GM12878 (cell line): ENCODE measurements at regions not wholly inside any gene's neighbourhood (a gene's known extent, or its start where the extent isn't known, plus 50 kb on each side); places are given as distances from the start of the nearest gene placed in this dataset.

ENCODE experiments used
- CBX3 ChIP-seq: fragments of 200-600 bp; sonication (generic); IDR thresholded peaks from 2 replicates; pipeline ENCODE4 v1.6.1; 2016; ENCODE audit warnings: low read depth, borderline replicate concordance
- CTCF ChIP-seq, 3 experiments: IDR thresholded peaks in 2 of 3; conservative IDR thresholded peaks in 1 of 3; 2 replicates each; pipeline ENCODE4 v1.5.1; 2011; ENCODE audit warnings: low read depth in 3 of 3, low read length in 3 of 3, mild to moderate bottlenecking in 3 of 3, control low read depth in 2 of 3, moderate library complexity in 2 of 3, inconsistent platforms in 1 of 3, mixed read lengths in 1 of 3; ENCODE audit not compliant: control insufficient read depth in 2 of 3, insufficient read depth in 1 of 3; ENCODE audit errors: extremely low read depth in 1 of 3
- EED ChIP-seq: sonication (generic); IDR thresholded peaks from 2 replicates; pipeline ENCODE4 v1.6.1; 2016; ENCODE audit warnings: antibody characterized with exemption, low read depth
- EP300 ChIP-seq, 2 experiments: fragments of 150-350 bp in 1 of 2; IDR thresholded peaks; 2 replicates each; pipeline ENCODE4 v1.6.1; 2011 to 2012; ENCODE audit warnings: low read depth in 2 of 2, low read length in 2 of 2, borderline replicate concordance in 1 of 2, improper control_type of control experiment in 1 of 2, inconsistent platforms in 1 of 2; ENCODE audit not compliant: control insufficient read depth in 1 of 2
- EZH2 ChIP-seq: IDR thresholded peaks from 2 replicates; pipeline ENCODE4 v1.6.1; 2012; ENCODE audit warnings: low read depth, mild to moderate bottlenecking, control low read depth, inconsistent platforms, low read length, borderline replicate concordance; ENCODE audit not compliant: control insufficient read depth
- HDAC6 ChIP-seq: fragments of 200-600 bp; sonication (generic); IDR thresholded peaks from one replicate; pipeline ENCODE4 v1.8.0; 2017; ENCODE audit warnings: antibody characterized with exemption; ENCODE audit not compliant: unreplicated experiment
- POLR2A ChIP-seq: IDR thresholded peaks from 2 replicates; pipeline ENCODE4 v1.6.1; 2011; ENCODE audit warnings: low read depth, mild to moderate bottlenecking, low read length
- SREBF2 ChIP-seq: IDR thresholded peaks from 2 replicates; pipeline ENCODE4 v1.6.1; 2012; ENCODE audit warnings: mild to moderate bottlenecking, low read length
- TCF12 ChIP-seq: IDR thresholded peaks from 2 replicates; pipeline ENCODE4 v1.6.1; 2011; ENCODE audit warnings: low read depth, mild to moderate bottlenecking, low read length
- USF2 ChIP-seq: IDR thresholded peaks from 2 replicates; pipeline ENCODE4 v1.6.1; 2011; ENCODE audit warnings: low read depth, low read length, improper control_type of control experiment, borderline replicate concordance
- ZNF274 ChIP-seq: IDR thresholded peaks from one replicate; pipeline ENCODE4 v1.8.0; 2011; ENCODE audit not compliant: insufficient read length, insufficient read depth
- TF ChIP-seq, protein P1 (sequence below): IDR thresholded peaks from 2 replicates; pipeline ENCODE4 v1.6.1; 2012; ENCODE audit warnings: low read depth, low read length, improper control_type of control experiment
- TF ChIP-seq, protein P2 (sequence below): IDR thresholded peaks from 2 replicates; pipeline ENCODE4 v1.6.1; 2011; ENCODE audit warnings: mild to moderate bottlenecking, low read depth, low read length, moderate library complexity; ENCODE audit not compliant: insufficient replicate concordance

DNA sequence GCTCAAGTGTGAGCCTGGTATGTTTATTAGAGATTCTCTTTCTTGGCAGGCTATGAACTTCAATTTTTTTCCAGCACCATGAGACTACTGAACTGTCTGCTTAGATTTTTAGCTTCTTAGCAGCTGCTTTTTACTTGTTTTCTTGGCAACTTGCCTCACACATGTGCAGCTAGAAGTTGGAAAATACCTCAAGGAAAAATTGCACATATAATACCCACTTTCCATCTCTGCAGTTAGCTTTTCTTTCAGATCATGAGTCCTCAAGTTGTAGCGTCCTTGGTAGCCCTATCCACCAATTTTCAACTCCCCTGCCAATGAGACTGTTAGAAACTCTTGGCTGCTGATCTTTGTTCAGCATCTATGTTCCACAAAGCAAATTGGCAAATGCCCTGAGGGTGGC is 302.1 kb downstream of the HRH4 start:
- TF ChIP-seq HDAC6 (no peak), CBX3 (no peak), CTCF (IDR thresholded peaks at IDR 0.05 in 2 of 3, conservative IDR thresholded peaks at IDR 0.05 in 1 of 3; ENCODE audit: control insufficient read depth in 2 of 3, extremely low read depth in 1 of 3, insufficient read depth in 1 of 3, low read depth in 3 of 3, low read length in 3 of 3) (no peak), EED (no peak), EP300 (IDR thresholded peaks at IDR 0.05; ENCODE audit: borderline replicate concordance in 1 of 2, control insufficient read depth in 1 of 2, low read depth in 2 of 2, low read length in 2 of 2) (no peak), TCF12 (no peak), USF2 (no peak), POLR2A (no peak), ZNF274 (no peak), SREBF2 (no peak), EZH2 (no peak)
- TF ChIP-seq, protein P1, sequence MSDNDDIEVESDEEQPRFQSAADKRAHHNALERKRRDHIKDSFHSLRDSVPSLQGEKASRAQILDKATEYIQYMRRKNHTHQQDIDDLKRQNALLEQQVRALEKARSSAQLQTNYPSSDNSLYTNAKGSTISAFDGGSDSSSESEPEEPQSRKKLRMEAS = no peak
- TF ChIP-seq, protein P2, sequence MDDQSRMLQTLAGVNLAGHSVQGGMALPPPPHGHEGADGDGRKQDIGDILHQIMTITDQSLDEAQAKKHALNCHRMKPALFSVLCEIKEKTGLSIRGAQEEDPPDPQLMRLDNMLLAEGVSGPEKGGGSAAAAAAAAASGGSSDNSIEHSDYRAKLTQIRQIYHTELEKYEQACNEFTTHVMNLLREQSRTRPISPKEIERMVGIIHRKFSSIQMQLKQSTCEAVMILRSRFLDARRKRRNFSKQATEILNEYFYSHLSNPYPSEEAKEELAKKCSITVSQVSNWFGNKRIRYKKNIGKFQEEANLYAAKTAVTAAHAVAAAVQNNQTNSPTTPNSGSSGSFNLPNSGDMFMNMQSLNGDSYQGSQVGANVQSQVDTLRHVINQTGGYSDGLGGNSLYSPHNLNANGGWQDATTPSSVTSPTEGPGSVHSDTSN = no peak
